ENCODE measurements at regions not wholly inside any gene's neighbourhood (a gene's known extent, or its start where the extent isn't known, plus 50 kb on each side); places are given as distances from the start of the nearest gene placed in this dataset.

DNA sequence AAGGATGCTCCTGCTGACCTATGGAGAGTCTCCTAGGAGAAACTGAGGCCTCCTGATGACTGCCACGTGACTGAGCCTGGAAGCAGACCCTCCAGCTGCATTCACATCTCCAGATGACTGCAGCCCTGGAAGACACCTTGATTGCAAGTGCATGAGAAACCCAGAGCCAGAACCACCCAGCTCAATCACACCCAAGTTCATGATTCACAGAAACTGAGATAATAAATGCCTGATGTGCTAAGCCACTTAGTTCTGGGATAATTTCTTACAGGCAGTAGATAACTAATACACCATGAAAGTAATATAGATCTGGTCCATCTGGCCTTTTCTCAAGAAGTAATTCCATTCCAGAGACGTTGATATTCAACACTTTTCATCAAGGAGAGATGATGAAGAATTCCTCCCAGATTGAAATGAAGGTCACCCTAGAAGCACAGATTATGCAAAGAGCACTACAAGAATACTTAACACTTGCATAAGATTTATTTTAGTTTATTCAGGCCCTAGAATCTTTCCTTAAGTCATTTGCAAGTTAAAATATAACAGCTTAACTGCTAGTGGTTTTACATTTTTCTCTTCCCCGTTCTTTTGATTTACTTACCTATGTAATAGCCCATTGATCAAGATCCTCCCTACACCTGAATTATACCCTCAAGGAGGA lies 208.2 kb upstream of the INHBA start:
- DNase-seq (ENCODE audit: low read depth in 2 of 2, low spot score in 1 of 2): no peak

DNA sequence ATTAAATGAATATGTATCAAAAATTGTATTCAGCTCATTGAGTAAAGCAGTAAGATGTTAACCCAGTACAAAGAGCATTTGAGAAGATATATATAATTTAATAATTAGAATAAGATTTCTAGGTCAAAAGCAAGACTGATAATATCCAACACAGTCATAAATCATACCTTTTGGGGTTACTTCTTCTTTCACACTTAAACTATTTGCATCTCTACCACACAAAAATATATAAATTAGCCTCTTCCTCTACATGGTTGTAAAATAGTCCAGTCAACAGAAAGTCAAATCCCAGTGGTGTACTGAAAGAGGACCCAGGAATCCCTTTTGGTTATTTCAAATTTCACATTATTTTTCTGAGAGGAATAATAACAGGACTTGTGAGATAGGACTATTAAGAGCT lies 204.6 kb upstream of the INHBA start:
- DNase-seq (ENCODE audit: low read depth in 2 of 2, low spot score in 1 of 2): no peak

DNA sequence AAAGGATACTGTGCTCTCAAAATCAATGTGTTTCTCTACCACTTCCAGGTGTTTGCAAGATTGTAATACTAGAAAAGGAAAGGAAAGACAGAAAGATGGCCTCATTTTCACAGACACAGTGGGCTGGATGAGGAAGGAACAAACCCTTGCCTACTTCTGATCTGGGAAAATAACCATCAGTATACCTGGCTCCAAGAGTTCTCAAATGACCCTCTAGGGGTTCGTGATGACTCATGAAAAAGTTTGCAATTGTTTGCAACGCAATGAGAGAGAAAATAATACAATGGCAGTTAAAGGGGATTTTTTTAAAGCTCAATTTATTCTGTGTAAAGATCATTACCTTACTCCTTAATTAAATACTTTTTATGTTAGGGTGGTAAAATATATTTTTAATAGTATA lies 197.6 kb upstream of the INHBA start:
- no peak for DNase-seq (ENCODE audit: low read depth in 2 of 2, low spot score in 1 of 2)

DNA sequence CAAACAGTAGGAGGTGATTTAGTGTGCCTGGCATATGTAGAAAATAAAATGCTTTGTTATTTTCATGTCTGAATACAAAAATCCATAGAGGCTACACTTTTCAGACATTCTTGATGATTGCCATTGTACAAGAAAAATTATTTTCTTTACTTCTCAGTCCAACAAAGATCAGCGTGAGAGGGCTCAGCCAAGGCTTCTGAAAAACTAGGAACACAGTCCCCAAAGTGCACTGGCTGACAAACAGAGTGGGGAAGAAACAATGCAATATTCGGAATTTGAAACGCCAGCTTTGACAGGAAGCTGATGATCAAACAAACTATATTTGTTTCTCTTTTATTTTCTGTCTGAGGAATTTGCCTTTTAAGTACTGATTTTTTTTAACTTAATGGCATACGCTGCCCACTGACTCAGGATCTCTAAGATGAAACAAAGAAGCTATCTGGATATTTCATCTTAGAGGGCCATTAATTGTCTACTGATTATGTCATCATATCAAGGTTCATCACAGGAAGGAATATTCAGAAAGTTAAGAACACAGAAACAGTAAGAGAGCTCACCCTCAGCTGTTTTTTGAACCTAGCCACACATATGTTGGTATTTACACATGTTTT lies 197.0 kb upstream of the INHBA start:
- no peak for DNase-seq (ENCODE audit: low read depth in 2 of 2, low spot score in 1 of 2)

DNA sequence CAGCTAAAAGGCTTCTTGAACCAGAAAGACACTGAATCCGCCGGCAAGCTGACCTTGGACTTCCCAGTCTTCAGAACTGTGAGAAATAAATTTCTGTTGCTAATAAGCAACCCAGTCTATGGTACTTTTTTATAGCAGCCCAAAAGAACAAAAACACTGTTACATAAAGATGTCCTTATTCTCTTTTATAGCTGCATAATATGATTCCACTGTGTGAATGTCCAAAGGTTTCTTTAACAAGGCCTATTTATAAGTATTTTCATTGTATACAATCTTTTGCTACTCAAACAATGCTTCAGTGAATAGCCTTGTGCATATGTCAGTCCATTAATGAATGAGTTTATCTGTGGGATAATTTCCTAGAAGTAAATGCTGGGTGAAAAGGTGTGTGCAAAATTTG lies 190.8 kb upstream of the INHBA start:
- no peak for DNase-seq (ENCODE audit: low read depth in 2 of 2, low spot score in 1 of 2)

DNA sequence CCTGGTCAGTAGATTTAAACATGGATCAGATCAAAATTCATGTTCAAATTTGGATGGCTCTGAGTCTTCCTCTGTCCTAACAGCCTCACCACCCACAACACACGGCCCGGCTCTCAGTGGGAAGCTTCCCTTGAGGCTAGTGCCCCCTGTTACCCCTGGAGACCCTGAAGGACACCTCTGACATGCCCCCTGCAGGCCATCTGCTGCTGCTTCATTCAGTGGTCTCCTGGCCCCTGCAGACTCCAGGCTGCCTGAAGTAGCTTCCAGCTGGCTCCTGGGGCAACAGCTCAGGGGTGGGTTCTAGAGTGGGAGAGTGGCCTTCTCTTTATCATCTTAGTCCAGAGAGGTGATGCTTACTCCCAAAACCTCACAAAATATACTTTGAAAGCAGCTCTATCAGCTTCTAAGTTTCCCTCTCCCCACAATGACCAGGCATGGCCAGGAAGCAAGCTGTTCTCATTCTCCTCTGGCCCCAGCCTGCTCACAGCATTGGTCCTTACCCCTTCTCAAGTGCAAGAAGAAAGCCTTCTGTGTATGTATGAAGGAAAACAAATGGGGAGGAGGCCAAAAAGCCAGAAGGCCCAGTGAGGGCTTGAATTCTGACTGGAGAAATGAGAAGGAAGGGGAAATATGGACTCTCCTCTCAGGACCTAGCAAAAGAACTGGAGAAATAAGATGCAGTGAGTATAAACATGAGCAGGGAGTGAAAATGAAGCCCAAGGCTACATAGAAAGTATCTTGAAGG lies 189.6 kb upstream of the INHBA start:
- DNase-seq (ENCODE audit: low read depth in 2 of 2, low spot score in 1 of 2): no peak

DNA sequence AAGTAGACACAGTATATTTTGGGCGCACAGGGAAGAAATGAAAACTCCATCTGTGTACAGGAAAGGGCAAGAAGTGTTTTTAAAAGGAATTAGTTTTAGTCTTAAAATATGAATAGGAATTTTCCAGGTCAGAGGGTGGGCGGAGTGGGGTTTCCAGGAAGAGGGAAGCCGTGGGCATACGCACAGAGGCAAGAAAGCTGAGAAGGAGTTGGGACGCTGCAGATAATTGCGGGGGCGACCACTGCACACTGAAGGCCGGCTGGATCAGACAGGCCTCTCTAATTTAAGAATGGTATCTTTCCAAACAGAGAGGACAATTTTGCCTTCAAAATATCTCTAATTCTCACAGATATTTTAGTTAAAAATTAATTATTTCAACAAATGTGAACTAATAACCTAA lies 189.1 kb upstream of the INHBA start:
- DNase-seq (ENCODE audit: low read depth in 2 of 2, low spot score in 1 of 2): no peak

DNA sequence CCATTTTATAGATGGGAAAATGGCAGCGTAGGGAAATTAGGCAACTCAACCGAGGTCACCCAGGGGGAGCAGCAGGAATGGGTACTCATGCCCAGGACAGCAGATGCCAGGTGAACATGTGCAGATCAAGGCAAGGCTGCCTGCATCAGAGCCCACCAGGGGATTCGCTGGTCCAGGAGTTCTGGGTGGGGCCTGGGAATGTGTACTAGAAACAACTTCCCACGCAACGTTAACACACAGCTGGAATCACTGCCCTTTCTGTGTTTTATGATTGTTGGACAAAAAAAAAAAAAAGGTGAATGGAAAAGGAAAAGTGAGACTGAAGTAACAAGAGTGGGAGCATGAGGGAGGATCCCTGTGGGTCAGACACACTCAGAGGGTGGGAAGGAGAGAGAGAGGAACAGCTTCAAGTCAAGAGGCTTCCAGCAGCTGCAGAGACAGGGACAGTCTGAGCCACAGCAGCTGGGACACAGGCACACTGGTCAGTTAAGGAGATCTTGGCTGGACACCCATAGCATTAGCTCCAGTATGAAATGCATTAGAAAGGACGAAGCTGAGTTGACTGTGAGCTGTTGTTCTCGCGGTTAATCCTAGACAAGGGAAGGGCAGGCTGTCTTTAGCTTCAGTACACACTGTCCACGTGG lies 187.9 kb upstream of the INHBA start:
- DNase-seq (ENCODE audit: low read depth in 2 of 2, low spot score in 1 of 2): no peak

DNA sequence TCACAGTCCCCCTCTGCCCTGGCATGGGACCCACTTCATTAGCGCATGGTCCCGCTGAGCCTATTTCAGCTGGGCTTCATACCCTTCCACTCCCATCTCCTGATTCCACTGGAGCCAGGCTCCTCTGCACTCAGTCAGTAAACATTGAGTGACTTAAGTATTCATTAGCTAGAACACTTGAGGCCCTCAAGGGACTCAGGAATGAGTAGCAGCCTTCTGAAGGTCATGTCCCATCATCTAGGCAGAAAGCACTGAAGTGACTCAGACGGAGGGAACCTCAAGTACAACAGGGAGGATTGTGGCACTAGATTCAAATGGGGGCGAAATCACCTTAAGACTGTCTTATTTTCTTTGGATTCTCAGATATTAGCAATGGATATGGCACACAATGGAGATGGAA lies 186.6 kb upstream of the INHBA start:
- no peak for DNase-seq (ENCODE audit: low read depth in 2 of 2, low spot score in 1 of 2)

DNA sequence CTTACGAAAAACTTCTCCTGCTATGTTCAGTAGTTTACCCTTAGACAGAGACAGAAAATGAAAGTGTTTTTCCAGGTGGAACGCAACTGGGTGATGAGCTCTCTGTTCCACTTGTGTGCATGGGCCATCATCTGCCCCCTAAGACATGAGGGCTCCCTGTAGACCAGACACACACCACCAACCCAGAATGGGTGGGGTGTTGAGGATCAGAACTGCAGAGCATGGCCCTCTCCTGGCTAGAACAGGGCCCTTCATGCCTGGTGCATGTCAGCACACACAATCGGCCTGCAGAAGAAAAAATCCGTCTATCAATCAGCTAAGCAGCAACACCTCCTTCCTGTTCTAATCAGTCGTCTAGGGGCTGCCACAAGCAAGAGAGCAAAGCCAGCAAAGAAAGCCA lies 186.2 kb upstream of the INHBA start:
- DNase-seq (ENCODE audit: low read depth in 2 of 2, low spot score in 1 of 2): no peak

DNA sequence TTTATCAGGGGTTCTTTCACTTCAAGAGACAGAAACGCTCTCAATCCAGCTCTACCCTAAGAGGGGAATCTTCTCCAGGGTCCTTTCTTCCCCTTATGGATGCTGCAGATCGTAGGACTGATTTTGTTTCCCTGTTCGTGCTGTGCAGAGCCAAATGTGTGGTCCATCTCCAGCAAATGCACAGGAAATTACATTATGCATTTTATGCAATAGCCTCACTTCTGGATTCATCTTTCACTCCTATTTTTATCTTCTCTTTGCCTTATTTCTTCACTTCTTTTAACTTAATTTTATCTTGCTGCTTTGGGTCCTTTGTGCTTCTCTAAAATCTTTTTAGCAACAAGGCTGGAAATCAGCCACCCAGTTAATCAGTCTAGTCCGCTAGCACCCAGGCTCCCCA lies 184.5 kb upstream of the INHBA start:
- no peak for DNase-seq (ENCODE audit: low read depth in 2 of 2, low spot score in 1 of 2)

DNA sequence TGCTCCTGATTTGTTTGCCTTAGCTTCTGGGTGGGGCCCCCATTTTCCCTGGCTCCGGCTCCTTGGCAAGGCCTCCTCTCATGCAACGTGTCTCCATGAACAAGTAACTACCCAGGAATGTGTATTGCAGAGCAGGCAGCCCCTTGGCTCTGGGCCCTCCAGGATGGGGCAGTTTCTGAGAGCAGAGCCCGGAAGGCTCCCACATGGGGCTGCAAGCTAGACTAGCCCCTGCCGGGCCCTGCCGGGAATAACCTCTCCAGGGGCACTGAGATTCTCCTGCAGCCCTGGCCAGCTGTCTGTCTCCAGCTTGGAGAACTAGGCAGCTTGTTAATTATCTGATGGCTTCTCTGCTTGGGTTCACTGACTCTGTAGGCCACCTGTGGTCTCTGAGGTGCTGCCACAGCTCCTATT lies 184.0 kb upstream of the INHBA start:
- no peak for DNase-seq (ENCODE audit: low read depth in 2 of 2, low spot score in 1 of 2)

DNA sequence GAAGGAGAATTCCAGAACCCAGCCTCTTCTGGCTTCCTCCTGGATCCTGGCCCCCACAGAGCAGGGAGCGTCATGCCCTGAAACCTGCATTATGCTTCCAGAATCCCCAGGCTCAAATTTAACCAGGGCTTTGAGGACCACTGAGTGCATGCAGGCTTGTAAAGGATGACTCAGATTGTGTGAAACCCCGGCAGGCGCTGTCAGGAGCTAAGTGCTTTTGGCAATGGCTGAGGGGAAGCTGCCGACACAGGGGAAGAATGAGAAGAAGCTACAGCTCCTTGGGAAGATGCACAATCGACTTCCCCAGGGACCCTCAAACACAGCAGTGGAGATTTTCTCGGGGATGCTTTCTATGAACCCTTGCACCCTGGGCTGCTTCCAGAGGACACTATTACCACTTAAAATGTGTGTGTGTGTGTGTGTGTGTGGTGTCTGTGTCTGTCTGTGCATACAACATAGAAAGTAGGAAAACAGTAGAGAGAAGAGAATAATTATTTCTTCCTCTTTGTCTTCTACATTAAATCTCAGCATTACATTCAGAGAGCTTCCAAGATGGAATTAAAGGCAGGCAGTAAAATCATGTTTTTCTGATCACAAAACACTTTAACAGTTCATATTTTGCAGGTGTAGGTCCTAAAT lies 183.5 kb upstream of the INHBA start:
- DNase-seq (ENCODE audit: low read depth in 2 of 2, low spot score in 1 of 2): no peak

DNA sequence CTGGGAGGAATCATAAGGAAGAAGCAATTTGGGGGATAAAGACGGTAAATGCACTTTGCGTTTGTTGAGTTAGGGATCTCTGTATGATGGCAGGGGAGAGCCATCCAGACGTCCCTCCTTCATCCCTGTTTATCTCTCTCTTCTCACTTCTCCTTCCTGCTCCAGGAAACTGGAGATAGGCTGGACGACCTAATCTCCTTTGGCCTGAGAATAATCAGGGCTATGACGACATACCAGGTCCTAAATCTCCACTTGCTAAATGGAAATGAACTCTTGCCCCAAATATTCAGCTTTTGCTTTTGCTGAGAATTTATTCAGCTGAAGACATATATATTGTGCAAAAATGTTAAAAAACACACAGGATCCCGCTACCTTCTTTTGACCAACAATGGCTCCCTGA lies 182.9 kb upstream of the INHBA start:
- DNase-seq (ENCODE audit: low read depth in 2 of 2, low spot score in 1 of 2): no peak

DNA sequence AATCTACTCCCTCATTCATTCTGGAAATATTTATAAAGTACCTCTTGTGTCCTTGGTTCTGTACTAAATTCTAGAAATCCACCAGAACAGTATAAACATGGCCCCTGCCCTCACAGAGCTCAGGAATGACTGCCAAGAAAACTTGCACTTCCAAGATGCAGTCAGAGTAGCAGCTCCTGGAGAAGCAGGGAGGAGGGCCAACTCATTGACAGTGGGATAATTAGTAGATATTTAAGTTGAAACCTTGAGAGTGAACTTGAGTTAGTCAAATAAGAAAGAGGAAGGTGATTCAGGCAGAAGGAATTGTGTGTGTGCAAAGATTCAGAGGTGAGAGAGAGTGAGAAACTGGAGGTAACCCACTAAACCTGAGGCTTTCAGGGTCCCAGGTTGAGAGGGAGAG lies 182.2 kb upstream of the INHBA start:
- no peak for DNase-seq (ENCODE audit: low read depth in 2 of 2, low spot score in 1 of 2)

DNA sequence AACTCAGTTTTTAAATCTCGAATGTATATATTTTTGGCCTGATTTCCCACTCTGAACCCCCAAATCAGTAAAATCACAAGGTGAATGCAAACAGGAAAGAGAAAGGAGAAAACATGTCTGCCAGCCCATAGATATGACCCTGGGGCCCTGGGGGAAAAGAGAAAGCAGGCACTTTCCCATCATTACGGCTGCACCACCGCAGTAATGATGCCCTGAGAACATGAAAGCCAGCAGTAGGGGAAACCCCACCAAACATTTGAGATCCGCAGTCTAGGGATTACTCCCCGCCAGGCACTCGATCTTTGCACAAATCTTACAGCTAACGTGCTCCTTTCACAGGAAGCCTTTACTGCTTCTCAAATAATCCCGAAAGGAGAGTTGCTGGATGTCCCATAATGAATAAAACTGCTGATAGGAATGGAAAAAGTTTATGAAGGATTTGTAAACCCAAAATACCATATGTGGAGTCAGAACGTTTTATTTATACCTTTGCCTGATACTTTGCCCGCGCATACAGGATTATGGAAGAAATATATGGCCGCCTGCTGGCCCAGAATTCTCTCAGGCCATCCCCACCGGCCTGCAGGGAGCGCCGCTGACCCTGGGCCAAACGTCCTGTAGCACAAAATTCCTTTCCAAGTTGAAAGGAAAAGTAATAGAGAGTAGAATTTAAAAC lies 180.0 kb upstream of the INHBA start:
- no peak for DNase-seq (ENCODE audit: low read depth in 2 of 2, low spot score in 1 of 2)

DNA sequence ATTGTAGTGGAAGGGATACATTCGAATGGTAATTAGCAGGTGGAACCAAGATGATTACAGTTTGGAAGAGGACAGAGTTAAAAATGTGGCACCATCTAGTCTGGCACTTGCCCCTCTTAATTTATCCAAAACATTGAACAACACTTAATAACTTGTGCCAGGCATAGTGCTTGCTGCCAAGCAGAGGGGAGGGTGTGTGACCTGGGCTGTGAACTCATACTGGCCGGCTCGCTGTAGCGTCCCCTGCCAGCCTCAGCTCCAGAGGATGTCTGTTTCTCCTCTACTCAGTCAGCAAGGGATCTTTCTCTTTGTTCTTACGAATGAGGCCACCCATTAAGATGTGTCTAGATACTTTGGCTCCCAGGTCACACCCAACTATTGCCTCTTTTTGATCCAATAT lies 179.4 kb upstream of the INHBA start:
- DNase-seq (ENCODE audit: low read depth in 2 of 2, low spot score in 1 of 2): no peak

DNA sequence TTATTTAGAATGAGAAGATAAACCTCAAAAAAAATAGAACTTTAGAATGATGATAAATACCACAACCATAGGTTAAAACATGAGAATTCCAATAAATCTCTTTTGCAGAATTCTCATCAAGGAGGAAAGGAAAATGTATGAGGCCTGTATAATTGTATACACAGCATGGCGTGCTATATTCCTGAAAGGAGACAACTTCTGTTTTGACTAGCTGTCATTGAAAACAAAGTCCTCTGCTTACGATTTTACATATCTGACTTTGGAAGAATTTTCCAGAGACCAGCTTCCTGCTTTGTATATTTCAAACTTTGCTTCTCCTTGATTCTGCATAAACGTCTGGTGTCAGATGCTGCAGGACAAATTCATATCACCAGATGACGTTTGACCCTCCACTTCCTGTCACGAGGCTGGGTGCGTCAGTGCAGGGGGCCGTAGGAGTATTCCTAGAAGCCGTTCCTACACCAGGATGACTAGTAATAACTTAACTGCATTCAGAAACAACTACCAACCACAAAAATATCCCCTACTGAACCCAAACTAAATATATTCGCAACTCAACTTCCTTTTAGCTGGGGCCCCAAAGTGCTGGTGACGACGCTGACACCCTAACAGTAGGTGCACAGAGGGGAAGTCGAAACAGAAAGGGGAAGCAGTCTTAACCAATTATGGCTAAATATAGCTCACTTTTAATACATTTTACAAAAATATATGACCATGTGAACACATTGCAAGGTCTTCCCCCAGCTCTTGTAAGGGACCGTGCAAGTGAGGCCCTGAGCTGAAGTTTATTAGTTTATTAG lies 178.6 kb upstream of the INHBA start:
- DNase-seq (ENCODE audit: low read depth in 2 of 2, low spot score in 1 of 2): peak; percentile 37 to 47

DNA sequence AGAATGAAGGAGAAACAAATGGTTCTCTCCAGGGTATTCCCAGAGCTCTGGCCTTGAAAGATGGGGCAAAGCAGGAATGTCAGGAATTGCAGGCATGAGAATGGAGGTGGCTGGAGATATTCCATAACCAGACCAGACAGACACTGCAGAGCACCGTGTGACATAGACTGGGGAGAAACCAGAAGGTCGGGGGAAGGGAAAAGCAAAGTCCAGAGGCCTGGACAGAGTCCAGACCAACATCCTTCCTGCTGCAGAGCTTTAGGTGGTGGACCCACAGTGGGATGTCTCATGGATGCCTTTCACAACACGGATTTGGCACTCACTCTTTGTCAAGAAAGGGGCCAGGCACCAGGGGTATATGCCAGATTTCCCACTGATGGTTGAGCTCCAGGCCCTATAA lies 177.2 kb upstream of the INHBA start:
- no peak for DNase-seq (ENCODE audit: low read depth in 2 of 2, low spot score in 1 of 2)

DNA sequence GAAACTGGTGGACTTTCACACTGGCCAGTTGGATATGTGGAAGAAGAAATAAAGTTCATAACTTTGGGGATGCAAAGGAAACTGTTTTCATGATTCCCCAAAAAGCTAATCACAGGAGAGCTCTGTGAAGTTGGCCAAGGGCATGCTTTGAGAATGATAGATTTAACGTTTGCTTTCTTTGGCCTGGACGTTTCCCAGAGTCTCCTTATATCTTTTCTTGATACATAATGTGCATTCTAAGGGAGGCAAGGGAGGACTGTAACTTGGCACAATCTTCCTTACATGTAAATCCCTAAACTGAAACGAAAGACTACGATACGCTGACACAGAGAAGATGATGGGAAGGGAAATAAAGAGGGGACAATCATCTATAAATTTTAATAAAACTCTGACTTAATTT lies 176.5 kb upstream of the INHBA start:
- DNase-seq (ENCODE audit: low read depth in 2 of 2, low spot score in 1 of 2): no peak

All from stimulated activated CD8-positive, alpha-beta memory T cell treated with anti-CD3 and anti-CD28 coated beads, Interleukin-4, amount 100 ng/mL, for 1 hour (primary cell).